HG02840 (cell line): ENCODE measurements at regions not wholly inside any gene's neighbourhood (a gene's known extent, or its start where the extent isn't known, plus 50 kb on each side); places are given as distances from the start of the nearest gene placed in this dataset.
"Not testable (repeated sequence)": the region's sequence is repeated elsewhere in the genome, so short reads cannot be mapped to it uniquely, and the experiment has no call there.

Experiments
- ATAC-seq: cut with Tn5 transposase; IDR thresholded peaks from one replicate; pipeline ENCODE4 v1.9.1; 2021; ENCODE audit warnings: mild to moderate bottlenecking, moderate library complexity, moderate number of reproducible peaks; ENCODE audit not compliant: unreplicated experiment, low FRiP score

DNA sequence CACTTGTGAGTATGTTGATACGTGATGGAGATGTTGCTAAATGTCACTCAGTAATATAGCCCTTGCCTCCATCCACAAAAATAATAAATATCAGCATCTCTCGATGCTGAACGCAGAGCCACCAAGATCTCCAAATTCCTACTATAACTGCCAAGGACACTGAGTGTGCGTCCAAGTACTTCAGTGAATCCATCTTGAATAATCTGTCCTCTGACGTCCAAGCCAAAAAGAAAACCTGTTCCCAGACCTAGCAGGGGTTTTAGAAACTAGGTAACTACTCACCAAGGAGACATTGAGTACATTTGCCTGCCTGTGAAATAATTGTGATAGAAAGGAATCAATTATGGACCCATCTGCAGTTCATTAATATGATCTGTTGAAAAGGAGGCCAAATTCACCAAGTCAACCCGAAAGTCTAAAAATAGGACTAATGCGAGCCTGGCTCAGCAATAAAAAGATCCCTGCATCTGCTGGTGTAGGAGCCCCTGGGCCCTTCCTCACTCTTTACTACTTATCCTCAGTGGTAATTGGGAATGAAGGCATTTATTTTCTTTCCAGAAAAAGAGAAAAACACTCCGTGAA lies 226.9 kb upstream of the IRF2BP2 start:
- no peak for ATAC-seq

DNA sequence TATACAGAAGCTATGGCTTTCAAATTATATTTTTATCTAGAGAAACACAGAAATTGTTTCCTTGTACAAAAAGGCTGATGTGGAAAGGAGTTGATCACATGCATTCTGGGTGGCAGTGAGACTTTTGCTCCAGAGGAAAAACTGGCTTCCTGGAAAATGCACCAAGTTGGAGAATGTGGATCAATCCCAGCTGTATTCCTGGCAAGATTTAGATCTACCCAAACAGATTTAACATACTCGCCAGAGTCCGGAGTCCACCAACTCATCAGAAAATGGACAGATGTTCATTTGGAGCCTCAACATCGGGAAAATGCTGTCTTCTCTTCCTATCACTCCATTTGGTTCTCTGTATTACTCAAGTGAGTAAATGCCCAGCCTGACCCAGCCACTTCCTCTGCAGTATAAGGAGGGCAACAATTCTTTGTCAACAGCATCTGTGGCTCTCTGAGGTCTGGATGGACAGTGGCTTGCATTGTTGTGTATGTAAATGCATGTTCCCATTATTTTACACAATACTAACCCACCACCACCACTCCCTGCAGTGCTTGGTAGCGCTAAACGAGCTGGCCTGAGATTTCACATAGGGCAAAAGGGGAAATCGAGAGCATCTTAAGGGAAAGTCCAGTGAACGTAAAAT lies 226.2 kb upstream of the IRF2BP2 start:
- ATAC-seq, result no peak

DNA sequence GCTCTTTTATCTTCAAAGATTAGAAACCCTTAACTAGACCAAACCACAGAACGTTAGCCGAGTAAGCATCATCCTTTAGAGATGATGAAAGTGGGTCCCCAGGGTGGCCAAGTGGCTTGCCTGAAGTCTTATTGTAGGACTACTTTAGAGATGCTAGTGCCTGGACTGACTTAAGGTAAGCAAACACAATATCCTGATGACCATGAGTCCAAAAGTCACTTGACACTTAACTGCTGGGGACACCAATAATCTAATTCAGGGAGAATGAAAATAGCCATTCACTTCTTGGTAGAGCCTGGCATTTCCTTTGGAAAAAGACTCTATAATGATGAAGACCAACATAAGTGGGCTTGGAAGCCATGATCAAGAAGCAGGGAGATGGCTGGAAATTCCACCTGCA lies 225.3 kb upstream of the IRF2BP2 start:
- no peak for ATAC-seq

DNA sequence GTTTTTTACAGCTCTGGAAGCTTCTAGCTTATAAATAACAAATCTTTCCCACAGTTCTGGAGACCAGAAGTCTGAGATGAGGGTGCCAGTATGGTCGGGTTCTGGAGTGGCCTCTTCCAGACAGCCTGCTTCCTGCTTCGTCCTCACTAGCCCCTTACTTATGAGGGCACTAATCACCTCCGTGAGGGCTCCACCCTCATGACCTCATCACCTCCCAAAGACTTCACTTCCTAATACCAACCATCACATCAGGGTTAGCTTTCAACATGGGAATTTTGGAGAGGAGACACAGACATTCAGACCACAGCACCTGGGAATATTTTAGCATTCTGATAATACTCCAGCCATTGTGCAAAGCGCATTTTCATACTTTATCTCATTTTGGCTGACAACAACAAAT lies 223.7 kb upstream of the IRF2BP2 start:
- no peak for ATAC-seq

DNA sequence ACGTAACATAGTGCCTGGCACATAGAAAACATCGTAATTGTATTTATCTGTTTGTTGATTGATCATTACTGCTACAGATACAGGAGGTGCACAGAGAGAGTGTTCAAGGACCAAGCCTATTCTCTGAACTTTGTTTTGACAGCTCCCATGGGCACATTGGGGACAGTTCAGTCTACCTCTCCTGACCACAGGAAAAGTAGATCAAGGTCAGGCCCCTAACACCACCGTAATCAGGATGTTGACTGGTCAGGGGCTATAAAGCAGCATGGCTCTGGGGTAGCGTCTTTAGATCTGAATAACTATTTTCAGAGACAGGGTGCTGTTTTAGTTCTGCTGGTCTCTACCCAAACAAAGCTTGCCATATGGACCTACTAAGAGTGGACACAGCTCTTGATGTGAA lies 223.1 kb upstream of the IRF2BP2 start:
- ATAC-seq, result no peak

DNA sequence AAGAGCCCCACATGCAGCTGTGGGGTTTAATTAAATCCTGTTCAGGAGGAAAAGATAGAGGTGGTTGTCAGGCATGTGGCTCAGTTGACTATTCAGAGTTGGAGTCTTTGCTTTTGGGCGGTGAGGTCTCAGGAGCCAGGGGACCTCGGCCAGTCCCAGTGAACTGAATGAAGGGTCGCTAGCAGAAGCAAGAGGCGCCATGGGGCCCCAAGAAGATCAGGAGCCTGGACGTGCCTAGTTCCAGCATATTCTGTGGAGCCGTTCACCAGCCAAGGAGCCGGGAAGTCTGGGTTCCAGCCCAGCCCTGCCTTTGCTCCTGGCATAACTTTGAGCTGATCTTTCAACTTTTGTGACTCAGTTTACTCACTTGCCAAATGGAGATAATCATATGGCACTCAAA lies 217.7 kb upstream of the IRF2BP2 start:
- ATAC-seq, result no peak

DNA sequence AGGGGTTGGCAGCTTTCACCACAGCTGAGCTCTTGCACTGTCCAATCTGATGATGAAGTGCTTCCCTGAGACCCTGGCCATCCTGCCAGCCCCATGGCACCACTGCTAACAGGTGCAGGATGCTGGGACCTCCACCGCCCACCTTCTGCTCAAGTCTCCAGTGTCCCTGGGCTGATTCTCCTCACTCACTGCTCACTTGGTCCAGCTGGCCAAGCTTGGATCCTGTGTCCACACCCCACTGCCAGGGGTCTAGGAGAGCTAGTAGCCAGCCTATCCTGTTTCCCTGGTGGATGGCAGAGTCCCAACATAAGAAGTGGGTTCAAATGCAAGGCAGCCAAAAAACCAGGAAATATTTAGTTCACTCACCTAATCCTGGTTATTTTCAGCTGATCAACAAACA lies 217.2 kb upstream of the IRF2BP2 start:
- ATAC-seq, result no peak

DNA sequence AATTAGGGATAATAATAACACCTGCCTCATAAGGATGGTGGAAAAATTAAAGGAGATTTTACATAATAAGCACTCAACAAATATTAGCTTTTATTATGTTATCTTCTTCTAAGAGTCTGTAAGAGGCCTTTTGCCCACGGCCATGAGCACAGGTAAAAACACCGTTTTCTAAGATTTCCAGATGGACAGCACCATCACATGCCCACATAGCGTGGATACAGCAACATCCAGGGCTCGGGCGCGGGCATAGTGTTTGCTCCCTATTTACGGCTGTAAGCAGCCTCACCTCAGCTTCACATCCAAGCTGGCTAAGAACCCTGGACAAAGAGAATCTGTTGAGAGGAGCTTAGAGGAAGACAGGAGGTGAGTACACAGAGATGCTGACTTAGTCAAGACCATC lies 216.4 kb upstream of the IRF2BP2 start:
- no peak for ATAC-seq

DNA sequence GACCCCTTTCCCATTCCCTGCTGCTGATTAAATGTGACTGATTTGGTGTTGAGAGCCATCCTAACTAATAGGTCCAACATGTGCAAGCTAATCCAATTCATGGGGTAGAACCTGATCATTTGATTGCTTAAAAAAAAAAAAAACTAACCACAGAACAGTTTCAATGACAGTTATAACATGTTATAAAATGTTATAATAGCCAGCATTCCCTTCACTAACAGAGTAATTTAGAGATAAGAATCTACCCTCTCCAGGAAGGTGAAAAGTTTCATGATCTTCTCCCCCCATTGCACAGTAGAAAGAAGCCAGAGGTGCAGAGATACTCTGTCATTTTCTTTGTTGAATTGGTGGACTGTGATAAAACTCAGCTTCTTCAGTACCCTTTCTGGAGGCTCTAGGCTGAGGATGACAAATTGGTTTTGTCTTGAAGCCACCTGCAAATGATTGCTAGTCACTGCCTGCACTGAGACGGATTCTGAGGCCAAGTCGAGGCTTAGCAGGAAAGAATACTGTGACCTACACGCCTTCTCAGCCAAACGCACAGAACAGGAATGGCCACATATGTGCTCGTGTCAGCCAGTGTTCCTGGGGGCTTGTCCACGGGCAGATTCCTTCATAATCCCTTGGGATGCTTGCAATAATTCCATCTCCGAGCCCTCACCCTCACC lies 215.7 kb upstream of the IRF2BP2 start:
- no peak for ATAC-seq

DNA sequence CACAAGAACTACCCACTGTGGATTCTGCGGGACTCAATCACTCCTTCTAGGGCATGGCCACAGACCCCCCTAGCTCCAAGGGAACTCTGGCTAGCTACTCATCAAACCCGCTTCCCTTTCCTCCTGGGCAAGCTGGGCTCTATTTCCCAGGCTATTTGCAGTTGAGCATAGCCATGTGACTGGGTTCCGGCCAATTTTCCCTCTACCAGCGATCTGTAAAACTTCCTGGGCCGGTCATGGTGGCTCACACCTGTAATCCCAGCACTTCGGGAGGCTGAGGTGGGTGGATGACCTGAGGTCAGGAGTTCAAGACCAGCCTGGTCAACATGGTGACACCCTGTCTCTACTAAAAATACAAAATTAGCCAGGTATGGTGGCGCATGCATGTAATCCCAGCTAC lies 214.9 kb upstream of the IRF2BP2 start:
- not testable (repeated sequence) for ATAC-seq

DNA sequence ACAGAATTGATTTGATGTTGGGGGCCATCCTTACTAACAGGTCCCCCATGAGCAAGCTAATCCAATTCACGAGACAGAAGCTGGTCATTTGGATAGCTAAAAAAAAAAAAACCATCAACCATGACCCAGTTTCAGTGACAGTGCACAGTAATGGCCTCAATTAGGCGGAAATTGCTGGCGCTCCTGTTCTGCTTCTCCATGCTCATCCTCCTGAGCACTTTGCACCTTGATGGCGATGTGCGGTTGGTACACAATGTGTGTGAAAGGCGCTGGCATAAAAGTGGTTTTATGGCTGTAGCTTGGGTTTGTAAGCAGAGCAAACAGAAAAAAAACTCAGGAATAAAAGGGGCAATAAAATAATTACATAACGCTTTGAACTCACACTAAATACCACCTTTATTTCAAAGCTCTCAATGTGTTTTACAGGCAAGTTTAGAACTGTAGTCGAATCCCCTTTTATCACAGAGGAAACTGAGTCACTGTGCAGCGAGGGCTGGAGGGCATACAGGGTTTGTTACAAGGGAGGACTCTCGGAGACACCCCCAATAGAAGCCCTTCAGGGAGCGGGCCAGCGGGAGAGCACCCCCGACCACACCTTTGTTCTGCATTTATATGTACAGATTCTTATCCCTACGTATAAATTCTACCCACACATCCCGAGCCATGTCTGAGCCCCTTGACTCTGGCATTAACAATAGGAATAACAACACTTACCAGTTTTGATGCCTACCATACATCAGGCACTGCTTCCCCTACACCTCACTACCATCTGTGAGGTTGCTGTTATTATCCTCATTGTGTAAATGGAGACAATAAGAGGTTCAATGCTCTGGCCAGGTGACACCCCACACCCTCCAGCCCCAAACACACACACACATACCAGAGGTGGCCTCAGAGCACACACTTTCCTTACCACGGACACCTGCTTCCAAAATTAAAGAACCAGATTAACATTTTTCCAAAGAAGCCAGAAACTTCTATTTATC lies 213.5 kb upstream of the IRF2BP2 start:
- ATAC-seq, result no peak

DNA sequence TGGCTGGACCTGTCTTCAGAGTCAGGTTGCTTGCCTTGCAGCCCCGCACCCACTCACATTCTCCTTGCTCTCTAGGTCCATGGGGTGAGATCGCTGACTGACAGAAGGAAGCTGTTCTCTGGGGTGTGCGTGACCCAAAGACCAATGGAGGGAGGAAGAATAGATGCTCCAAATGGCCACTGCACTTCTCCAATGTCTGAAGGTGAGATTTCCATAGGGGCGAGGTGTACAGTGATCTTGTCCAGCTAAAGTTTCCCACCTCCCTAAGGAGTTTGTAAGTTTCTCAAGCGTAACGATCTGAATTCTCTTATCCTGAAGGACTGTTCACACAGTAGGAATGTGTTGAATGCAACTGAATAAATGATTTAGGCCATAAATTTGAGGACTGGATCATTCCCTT lies 211.9 kb upstream of the IRF2BP2 start:
- no peak for ATAC-seq

DNA sequence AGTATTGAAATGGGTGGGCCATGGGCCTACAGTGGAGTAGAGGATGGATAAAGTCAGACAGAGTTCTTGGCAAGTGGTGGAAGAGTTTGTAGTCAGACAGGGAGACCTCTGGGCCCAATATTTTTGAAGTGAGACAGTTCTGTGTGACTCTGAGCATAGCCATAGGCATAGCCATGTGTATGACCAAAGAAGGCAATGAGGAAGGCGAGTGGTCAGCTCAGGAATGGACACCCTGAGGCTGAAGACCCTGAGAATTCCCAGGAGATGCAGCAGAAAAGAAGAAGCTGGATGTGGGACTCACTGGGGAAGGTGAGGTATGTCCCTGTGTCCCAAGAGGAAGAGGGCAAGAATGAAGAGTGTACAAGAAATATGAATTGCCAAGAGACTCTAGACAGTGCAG lies 210.6 kb upstream of the IRF2BP2 start:
- ATAC-seq, result no peak

DNA sequence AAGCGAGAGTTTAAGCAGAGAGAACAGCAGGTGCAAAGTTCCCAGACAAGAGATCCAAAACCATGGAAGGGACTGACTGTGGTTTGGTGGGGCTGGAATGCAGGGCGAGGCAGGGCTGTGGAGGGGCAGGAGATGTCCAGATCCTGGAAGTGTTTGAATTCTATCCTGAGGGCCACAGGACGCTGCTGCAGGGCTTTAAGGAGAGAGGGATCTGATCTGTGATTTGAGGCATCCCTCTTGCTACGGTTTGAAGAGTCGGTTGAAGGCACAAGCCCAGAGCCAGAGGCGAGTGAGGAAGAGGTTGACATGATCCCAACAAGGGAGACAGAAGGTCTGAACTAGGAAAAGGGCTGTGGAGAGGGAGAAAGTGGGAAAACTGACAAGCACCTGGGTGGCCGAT lies 209.9 kb upstream of the IRF2BP2 start:
- not testable (repeated sequence) for ATAC-seq

DNA sequence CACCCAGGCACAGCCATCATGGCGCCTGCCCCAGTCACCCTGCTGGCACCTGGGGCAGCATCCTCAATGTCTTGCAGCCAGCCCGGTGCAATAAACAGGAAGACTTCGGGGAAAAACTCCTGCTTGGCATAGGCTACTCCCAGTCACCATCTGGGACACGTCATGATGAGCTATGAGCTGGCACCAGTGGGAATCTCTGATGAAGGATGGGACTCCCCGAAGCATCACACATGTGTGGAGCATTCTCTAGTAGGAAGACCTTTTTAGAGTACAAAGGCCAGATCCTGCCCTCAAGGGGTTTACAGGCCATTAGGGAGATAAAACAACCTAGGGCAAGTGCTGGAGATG lies 208.0 kb upstream of the IRF2BP2 start:
- not testable (repeated sequence) for ATAC-seq

DNA sequence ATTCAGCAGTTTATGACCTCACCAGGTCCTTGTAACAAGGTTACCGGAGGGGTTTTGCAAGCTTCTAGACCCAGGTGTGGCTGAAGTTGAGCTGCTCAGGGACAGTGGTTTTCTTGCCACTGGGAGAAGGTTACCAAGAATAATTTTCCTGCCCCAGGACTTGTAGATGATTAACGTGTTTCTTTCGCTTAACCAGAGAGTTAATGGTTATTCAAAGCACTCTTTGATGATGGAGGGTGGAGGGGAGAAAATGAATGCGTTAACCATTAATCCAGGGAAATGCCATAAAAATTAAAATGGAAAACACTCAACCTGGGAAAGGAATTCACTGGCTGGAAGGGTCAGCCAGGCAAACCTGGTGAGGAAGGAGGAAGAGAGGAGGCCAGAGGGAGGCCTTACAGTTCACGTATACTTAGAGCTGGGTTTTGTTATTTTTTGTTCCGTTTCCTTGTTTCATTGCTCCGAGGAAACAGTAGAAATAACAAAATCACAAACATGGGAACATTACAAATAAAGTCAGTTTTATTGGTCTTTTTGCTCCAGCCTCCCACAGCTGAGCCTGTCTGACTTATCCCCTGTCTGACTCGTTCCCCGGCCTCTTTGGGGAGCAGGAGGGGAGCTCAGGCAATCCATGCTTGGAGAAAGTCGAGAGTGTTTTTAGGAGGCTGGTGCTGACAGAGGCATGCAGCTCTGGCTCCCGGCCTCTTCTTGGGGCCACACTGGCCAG lies 207.5 kb upstream of the IRF2BP2 start:
- not testable (repeated sequence) for ATAC-seq

DNA sequence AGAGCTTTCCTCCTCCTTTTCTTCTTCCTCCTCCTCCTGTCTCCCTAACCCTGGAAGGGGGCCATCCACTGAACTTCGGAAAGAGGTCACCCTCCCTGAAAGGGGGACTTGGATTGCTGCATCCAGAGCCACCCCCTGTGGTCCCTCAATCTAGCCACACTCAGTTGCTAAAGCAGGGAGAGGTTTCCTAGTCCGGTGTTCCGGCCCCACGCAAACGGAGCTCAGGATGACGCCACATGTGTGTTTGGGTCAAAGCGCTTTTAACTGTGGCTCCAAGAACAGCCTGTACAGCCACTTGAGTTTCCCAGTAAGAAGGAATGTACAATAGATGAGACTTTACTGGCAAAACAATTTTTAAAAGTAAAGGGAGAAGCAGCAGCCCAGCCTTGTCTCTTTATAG lies 206.9 kb upstream of the IRF2BP2 start:
- ATAC-seq, result not testable (repeated sequence)

DNA sequence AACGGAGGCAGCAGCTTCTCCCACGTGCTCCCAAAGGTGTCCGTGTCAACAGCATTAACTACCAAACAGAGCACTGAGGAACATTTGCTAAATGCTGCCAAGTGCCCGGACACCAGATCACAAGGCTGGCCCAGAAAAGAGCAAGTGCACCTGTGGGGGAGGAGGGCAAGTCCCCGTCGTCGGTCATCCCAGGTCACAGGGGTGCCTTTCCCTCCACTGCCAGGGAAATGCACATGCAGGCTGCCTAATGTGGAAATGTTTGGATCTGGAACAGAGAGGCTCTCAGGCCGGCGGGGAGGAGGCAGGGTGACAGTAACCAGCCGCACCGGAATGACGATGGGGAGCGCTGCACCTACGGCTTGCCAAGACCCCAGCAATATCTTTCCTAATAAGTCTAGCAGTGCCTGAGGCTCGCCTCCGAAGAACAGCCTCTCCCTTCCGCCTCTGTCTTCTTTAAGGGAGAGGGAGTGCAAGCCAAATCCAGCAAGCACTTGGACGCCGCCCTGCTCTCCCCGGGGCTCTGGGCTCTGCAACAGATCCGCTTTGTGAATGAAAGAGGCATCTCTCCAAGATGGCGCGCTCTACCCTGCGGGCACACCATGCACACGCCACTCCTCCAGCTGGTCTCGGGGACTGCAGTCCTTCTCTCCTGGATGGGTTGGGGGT lies 206.3 kb upstream of the IRF2BP2 start:
- not testable (repeated sequence) for ATAC-seq

DNA sequence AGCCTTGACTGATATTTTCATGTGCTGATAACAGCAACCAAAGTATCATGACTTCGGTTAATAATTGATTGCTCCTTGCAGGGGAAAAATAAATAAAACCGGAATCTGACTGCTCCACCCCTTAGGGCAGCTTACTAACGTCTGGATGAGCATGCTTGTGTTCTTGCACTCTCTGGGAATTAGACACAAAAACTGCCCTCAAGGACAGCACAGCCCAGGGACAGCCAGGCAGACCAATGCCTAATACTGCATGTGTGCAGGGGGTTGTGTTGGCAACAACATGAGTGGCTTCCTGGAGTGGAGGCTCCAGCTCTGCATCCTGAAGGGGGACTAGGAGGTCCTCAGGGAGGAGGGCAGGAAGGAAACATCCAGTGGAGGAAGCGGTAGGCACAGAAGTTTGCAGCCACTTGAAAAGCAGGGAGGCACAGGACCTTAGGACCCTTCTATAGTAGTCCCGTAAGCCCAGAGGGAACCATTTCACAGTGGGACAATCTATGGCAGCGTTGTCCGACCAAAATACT lies 205.4 kb upstream of the IRF2BP2 start:
- not testable (repeated sequence) for ATAC-seq

DNA sequence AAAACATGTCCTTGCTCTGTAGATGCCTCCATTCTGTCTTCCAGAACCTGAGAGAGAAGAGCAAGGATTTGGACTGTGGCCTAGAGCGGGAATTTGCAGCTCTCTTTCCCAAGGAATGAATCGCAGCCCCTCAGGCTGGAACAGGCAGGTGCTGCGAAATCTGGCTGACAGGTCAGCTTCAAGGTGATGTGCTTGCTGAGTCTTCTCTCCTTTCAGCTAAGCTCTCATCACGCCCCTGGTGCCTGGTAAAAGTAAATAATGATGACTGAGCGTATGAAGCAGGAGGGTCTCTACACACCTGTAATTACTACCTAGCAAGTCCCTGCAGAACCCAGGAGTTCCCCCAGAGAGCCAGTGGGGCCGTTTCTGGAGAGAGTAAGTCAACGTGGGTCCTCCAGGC lies 204.3 kb upstream of the IRF2BP2 start:
- not testable (repeated sequence) for ATAC-seq
